ENCODE measurements at regions not wholly inside any gene's neighbourhood (a gene's known extent, or its start where the extent isn't known, plus 50 kb on each side); places are given as distances from the start of the nearest gene placed in this dataset.

- no peak for DNase-seq (ENCODE audit: low read depth)
- TF ChIP-seq CTCF (IDR thresholded peaks at IDR 0.05; ENCODE audit: insufficient read depth, low read depth, low read length, missing control alignments) = no peak
These were observed 55.5 kb downstream of the GSPT2 start for GRCh38 chrX:51798701-51799100.

GRCh38 chrX:51802917-51803688, 59.9 kb downstream of the GSPT2 start:
- peak; percentile 64 for DNase-seq (ENCODE audit: low read depth)
- TF ChIP-seq CTCF (IDR thresholded peaks at IDR 0.05; ENCODE audit: insufficient read depth, low read depth, low read length, missing control alignments) = no peak
- peak overlapping the region; percentile 78 for H3K4me3 ChIP-seq (ENCODE audit: low read length)

More at GRCh38 chrX:51798701-51799100, 55.5 kb downstream of the GSPT2 start:
- H3K4me3 ChIP-seq (ENCODE audit: low read length) = no peak overlapping the region

- TF ChIP-seq CTCF (IDR thresholded peaks at IDR 0.05; ENCODE audit: insufficient read depth, low read depth, low read length, missing control alignments) = no peak
- H3K4me3 ChIP-seq (ENCODE audit: low read length) = peak overlapping the region; percentile 78
These were observed 60.6 kb downstream of the GSPT2 start for GRCh38 chrX:51803833-51804232.

GRCh38 chrX:51804741-51805140, 61.5 kb downstream of the GSPT2 start:
- no peak for TF ChIP-seq CTCF (IDR thresholded peaks at IDR 0.05; ENCODE audit: insufficient read depth, low read depth, low read length, missing control alignments)
- no peak for DNase-seq (ENCODE audit: low read depth)
- H3K4me3 ChIP-seq (ENCODE audit: low read length) = no peak overlapping the region

More at GRCh38 chrX:51803833-51804232, 60.6 kb downstream of the GSPT2 start:
- peak; percentile 0 for DNase-seq (ENCODE audit: low read depth)

GRCh38 chrX:51813886-51814460, 70.7 kb downstream of the GSPT2 start:
- H3K4me3 ChIP-seq (ENCODE audit: low read length) = no peak overlapping the region
- no peak for DNase-seq (ENCODE audit: low read depth)
- TF ChIP-seq CTCF (IDR thresholded peaks at IDR 0.05; ENCODE audit: insufficient read depth, low read depth, low read length, missing control alignments) = no peak

- DNase-seq (ENCODE audit: low read depth) = no peak
These were observed 69.4 kb upstream of the MAGED1 start for GRCh38 chrX:51824061-51824460.

More at GRCh38 chrX:51824061-51824460, 69.4 kb upstream of the MAGED1 start:
- no peak overlapping the region for H3K4me3 ChIP-seq (ENCODE audit: low read length)
- no peak for TF ChIP-seq CTCF (IDR thresholded peaks at IDR 0.05; ENCODE audit: insufficient read depth, low read depth, low read length, missing control alignments)
